Left ventricle myocardium inferior (tissue), 1 donor: ENCODE measurements at regions not wholly inside any gene's neighbourhood (a gene's known extent, or its start where the extent isn't known, plus 50 kb on each side); places are given as distances from the start of the nearest gene placed in this dataset.
A peak's percentile ranks its signal among the peaks of the same experiment; 100 is the strongest.
"Not testable (repeated sequence)": the region's sequence is repeated elsewhere in the genome, so short reads cannot be mapped to it uniquely, and the experiment has no call there.

Experiments
- DNase-seq: peaks from one replicate; pipeline ENCODE4 v3.0.0-alpha.2; 2020
- H3K27ac ChIP-seq: fragments of 200-600 bp; replicated peaks from 2 replicates; pipeline ENCODE4 v1.8.0; 2021
- H3K27me3 ChIP-seq: fragments of 200-600 bp; 2 replicates; pipeline ENCODE4 v1.8.0; 2021; ENCODE audit warnings: low read depth
- H3K36me3 ChIP-seq: fragments of 200-600 bp; 2 replicates; pipeline ENCODE4 v1.8.0; 2021
- H3K4me1 ChIP-seq: fragments of 200-600 bp; 2 replicates; pipeline ENCODE4 v1.8.0; 2021
- H3K4me3 ChIP-seq: fragments of 200-600 bp; 2 replicates; pipeline ENCODE4 v1.8.0; 2021; ENCODE audit warnings: mild to moderate bottlenecking, moderate library complexity
- H3K9me3 ChIP-seq: fragments of 200-600 bp; replicated peaks from 2 replicates; pipeline ENCODE4 v1.8.0; 2021
- intact Hi-C: fragments of 100-400 bp; cut with micrococcal nuclease; formaldehyde crosslinking; loops from one replicate; pipeline ENCODE4 v1.11.0; 2022
- TF ChIP-seq, protein P1 (sequence below): fragments of 200-600 bp; IDR thresholded peaks from 2 replicates; pipeline ENCODE4 v1.8.0; 2021; ENCODE audit warnings: antibody characterized with exemption, mild to moderate bottlenecking, borderline replicate concordance
- donor health status: DM: no; HTN: yes; CAD: no; lungs with severe emphysema.

GRCh38 chr1:73859227-73859626 is 338.7 kb downstream of the LRRIQ3 start:
- Histone ChIP-seq H3K4me3 (no peak overlapping the region), H3K27ac (no peak overlapping the region), H3K4me1 (no peaks in the 10 kb centered on the region), H3K9me3 (no peaks in the 10 kb centered on the region), H3K27me3 (no peaks in the 10 kb centered on the region), H3K36me3 (no peaks in the 10 kb centered on the region)
- DNase-seq, result no peak
- intact Hi-C loops, result no loop called here
- TF ChIP-seq, protein P1, sequence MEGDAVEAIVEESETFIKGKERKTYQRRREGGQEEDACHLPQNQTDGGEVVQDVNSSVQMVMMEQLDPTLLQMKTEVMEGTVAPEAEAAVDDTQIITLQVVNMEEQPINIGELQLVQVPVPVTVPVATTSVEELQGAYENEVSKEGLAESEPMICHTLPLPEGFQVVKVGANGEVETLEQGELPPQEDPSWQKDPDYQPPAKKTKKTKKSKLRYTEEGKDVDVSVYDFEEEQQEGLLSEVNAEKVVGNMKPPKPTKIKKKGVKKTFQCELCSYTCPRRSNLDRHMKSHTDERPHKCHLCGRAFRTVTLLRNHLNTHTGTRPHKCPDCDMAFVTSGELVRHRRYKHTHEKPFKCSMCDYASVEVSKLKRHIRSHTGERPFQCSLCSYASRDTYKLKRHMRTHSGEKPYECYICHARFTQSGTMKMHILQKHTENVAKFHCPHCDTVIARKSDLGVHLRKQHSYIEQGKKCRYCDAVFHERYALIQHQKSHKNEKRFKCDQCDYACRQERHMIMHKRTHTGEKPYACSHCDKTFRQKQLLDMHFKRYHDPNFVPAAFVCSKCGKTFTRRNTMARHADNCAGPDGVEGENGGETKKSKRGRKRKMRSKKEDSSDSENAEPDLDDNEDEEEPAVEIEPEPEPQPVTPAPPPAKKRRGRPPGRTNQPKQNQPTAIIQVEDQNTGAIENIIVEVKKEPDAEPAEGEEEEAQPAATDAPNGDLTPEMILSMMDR, result no peak

- DNase-seq, result no peak
- Histone ChIP-seq H3K36me3 (no peaks in the 10 kb centered on the region), H3K9me3 (no peaks in the 10 kb centered on the region), H3K4me3 (no peak overlapping the region), H3K27ac (no peak overlapping the region), H3K27me3 (no peaks in the 10 kb centered on the region), H3K4me1 (no peaks in the 10 kb centered on the region)
- TF ChIP-seq, protein P1, result no peak
- intact Hi-C loops, result no loop called here
These were observed 343.4 kb downstream of the LRRIQ3 start for GRCh38 chr1:73854527-73854926.

GRCh38 chr1:73842436-73842835 is 355.5 kb downstream of the LRRIQ3 start:
- Histone ChIP-seq H3K36me3 (no peaks in the 10 kb centered on the region), H3K9me3 (peaks cover 5% of the 10 kb centered on the region), H3K27ac (no peak overlapping the region), H3K4me1 (no peaks in the 10 kb centered on the region), H3K27me3 (no peaks in the 10 kb centered on the region), H3K4me3 (no peak overlapping the region)
- no peak for DNase-seq
- TF ChIP-seq, protein P1, result no peak
- intact Hi-C loops, result no loop called here

- no peak for DNase-seq
- Histone ChIP-seq H3K4me1 (no peaks in the 10 kb centered on the region), H3K4me3 (no peak overlapping the region), H3K27ac (no peak overlapping the region), H3K36me3 (no peaks in the 10 kb centered on the region), H3K9me3 (peaks cover 5% of the 10 kb centered on the region), H3K27me3 (no peaks in the 10 kb centered on the region)
- intact Hi-C loops, result no loop called here
- TF ChIP-seq, protein P1, result peak; percentile 20
These were observed 358.1 kb downstream of the LRRIQ3 start for GRCh38 chr1:73839922-73840321.

- Histone ChIP-seq H3K9me3 (no peaks in the 10 kb centered on the region), H3K36me3 (no peaks in the 10 kb centered on the region), H3K4me1 (no peaks in the 10 kb centered on the region), H3K4me3 (no peak overlapping the region), H3K27me3 (peaks cover 4% of the 10 kb centered on the region), H3K27ac (no peak overlapping the region)
- DNase-seq, result no peak
- TF ChIP-seq, protein P1, result no peak
- intact Hi-C loops, result no loop called here
These were observed 365.4 kb downstream of the LRRIQ3 start for GRCh38 chr1:73832276-73833181.

DNA sequence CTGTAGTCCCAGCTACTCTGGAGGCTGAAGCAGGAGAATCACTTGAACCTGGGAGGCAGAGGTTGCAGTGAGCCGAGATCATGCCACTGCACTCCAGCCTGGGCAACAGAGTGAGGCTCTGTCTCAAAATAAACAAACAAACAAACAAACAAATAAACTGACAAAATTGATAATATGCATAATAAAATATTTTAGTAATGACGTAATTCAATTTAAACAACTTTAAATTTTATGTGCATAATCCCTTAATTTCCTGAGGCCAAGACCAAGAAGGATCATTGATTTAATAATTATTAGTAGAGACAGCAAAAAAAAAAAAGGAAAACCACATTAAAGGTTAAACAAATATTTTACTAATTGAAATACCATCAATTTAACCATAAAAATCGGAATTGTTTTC is 370.7 kb downstream of the LRRIQ3 start:
- DNase-seq, H3K27me3 ChIP-seq, H3K4me1 ChIP-seq, H3K9me3 ChIP-seq, H3K36me3 ChIP-seq, intact Hi-C loops, H3K27ac ChIP-seq, H3K4me3 ChIP-seq: not testable (repeated sequence)
